ENCODE measurements at regions not wholly inside any gene's neighbourhood (a gene's known extent, or its start where the extent isn't known, plus 50 kb on each side); places are given as distances from the start of the nearest gene placed in this dataset.

DNA sequence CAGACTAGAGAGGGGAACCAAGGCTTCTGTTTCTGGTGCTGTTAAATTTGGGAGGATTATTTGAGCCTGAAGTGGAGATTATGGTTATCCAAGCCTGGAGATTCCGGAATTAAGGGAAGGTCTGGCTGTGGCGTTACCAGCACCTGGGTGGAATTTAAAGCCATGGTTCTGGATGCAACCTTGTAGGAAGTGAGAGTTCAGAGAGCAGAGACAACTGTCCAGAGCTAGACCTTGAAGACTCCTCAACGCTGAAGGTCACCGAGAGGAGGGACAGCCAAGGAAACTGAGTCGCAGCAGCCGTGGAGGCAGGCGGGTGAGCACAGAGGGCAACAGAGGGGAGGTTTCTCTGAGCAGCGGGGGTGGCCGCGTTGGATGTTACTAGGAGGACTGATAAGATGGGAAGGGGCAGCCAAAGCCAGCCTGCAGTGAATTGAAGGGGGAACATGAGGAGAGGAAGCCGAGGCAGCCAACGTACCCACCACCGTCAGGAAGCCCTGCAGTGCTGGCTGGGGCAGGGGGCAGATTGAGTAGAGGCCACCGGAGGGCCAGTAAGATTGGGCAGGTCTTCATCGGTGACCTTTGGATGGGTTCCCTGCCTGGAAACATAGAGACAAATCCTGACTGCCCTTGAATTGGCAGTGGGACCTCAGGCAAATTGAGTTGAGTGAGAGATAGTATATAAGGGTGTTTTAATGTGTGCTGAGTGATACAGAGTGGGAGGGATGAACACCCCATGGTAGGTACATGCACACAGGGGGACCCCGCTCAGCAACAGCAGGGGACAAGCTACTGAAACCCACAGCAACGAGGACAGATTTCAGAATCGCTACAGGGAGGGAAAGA, 90.3 kb downstream of the SNX5 start:
- intact Hi-C loops (cut with micrococcal nuclease), result no loop called here
- H3K36me3 Mint-ChIP-seq (ENCODE audit: low read depth), result no peaks in the 10 kb centered on the region
- peaks cover 32% of the 10 kb centered on the region for H3K4me1 Mint-ChIP-seq (ENCODE audit: low read depth)
- no peaks in the 10 kb centered on the region for H3K9me3 Mint-ChIP-seq
- H3K27ac Mint-ChIP-seq, result no peak overlapping the region
- no peak overlapping the region for H3K4me3 Mint-ChIP-seq
- peaks cover 48% of the 10 kb centered on the region for H3K27me3 Mint-ChIP-seq

DNA sequence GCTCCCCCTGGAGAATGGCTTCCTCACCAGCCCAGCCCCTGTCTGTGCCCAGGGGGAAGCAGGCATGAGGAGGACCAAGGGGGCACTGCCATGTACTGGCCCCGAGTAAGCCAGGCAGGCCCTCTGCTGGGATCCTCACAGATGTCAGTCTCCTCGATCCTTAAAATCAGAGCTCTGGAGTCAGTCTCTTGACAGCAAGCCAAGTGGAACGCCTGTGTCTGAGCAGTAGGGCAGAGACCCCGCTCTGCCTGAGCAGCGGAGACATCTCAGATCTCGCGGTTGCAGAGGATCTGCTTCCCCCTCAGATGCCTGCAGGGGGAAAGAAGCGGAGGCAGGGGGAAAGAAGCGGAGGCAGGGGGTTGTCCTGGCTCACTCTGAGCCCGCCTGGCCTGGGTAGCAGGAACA, 92.6 kb downstream of the SNX5 start:
- H3K9me3 Mint-ChIP-seq, result no peaks in the 10 kb centered on the region
- peaks cover 42% of the 10 kb centered on the region for H3K27me3 Mint-ChIP-seq
- no peak overlapping the region for H3K27ac Mint-ChIP-seq
- peaks cover 38% of the 10 kb centered on the region for H3K4me1 Mint-ChIP-seq (ENCODE audit: low read depth)
- no peaks in the 10 kb centered on the region for H3K36me3 Mint-ChIP-seq (ENCODE audit: low read depth)
- H3K4me3 Mint-ChIP-seq, result no peak overlapping the region
- intact Hi-C loops (cut with micrococcal nuclease), result no loop called here

DNA sequence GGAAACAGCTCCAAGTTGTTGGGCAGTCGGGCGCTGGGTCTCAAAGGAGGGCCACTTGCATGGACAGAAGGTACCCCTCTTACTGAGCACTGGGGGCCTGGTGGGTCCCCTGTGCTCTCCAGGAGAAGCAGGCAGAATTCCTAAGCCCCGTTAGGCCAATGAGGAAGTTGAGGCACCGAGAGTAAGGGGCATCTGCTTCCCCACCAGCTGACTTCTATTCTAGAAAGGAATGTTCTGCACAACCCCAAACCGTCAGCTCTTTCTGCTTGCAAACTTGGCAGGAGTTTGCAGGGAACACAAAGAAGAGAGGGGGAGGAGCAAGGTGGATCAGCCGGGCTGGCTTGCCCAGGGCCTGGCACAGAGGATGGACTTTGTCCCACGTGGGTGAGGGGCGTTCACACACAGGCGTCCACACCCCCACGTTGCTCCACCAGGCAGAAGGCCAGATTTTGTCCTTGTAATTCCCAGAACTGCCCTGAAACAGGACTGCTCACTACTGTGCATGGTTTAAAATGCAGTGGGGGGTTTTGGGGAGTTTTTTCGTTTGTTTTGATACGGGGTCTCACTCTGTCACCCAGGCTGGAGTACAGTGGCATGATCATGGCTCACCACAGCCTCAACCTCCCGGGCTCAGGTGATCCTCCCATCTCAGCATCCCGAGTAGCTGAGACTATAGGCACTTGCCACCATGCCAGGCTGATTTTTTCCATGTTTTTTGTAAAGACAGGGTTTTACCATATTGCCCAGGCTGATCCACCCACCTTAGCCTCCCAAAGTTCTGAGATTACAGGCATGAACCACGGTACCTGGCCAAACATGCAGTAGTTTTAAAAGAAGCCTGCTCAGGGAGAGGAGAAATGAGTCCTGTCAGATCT, 93.3 kb downstream of the SNX5 start:
- H3K27ac Mint-ChIP-seq, result no peak overlapping the region
- H3K36me3 Mint-ChIP-seq (ENCODE audit: low read depth), result no peaks in the 10 kb centered on the region
- H3K9me3 Mint-ChIP-seq, result no peaks in the 10 kb centered on the region
- peaks cover 38% of the 10 kb centered on the region for H3K4me1 Mint-ChIP-seq (ENCODE audit: low read depth)
- H3K4me3 Mint-ChIP-seq, result no peak overlapping the region
- peaks cover 42% of the 10 kb centered on the region for H3K27me3 Mint-ChIP-seq
- intact Hi-C loops (cut with micrococcal nuclease), result no loop called here

DNA sequence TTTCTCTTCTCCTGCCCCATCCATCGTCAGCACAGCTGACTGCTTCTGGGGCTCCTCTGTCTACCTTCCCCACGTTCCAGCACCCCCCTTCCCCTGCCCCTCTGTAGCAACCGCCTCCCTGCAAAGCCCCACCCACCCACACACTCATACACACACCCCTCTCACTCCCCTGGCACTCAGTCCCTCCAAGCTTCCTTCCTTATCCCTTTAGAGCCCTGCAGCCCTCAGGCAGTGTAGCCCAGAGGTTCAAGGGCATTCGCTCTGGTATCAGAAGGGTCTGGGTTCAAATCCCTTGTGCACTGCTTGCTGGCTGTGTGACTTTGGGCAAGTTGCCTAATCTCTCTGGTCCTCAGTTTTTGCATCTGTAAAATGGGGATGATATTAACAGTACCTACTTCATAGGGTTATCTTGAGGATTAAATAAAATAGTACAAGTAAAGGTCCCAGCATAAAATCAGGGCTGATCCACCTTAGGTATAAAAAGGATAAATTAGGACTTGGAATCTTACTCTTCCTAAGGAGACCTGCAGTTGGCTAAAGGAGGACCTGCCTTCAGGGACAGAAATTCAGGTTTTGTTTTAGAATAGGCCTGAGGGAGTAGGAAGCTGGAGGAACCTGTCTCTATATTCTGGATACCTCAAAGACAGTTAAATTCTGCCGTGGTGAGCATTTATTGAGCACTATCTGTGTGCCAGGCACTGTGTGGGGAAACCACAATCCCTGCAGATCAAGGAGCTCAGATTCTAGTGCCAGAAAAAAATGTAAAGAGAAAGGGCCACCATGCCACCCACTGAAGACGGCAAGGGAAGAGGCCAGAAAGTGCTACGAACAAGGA, 94.1 kb downstream of the SNX5 start:
- H3K27ac Mint-ChIP-seq, result no peak overlapping the region
- H3K4me3 Mint-ChIP-seq, result peak overlapping the region; percentile 17
- peaks cover 38% of the 10 kb centered on the region for H3K4me1 Mint-ChIP-seq (ENCODE audit: low read depth)

DNA sequence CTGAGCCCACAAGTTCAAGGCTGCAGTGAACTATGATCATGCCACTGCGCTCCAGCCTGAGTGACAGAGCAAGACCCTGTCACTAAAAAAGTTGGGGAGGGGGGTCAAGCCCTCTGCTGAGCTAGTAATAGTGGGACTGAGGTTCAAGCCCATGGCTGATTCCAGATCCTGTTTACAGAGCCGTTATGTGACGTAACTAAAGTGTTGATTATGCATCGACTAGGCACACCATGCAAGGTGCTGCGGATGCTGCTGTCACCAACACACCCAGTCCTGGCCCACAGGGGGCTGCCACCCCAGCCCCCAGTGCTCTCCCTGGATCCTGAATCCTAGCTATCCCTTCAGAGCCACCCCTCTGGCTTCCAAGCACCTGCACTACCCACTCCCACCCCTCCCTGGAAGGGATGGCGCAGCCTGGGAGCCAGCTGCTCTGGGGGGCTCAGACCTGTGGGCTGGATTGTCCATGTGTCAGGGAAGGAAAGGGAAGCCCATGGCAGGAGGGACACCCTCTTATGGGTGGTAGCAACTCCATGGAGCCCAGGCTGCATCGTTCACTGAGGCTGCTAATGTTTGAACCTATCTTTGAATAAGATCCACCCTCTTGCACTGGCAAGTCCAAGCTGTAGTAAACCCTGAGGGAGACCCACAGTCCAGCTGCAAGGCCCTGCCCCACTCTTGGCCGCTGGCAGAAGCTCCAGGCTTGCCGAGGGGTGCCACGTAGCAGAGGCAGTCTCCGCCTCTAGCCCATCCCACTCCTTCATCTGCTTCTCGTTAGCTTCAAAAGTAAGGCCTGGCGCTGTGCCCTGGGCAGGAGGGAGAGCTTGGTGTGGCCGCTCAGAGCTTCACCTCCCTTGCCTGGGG, 95.0 kb downstream of the SNX5 start:
- no peaks in the 10 kb centered on the region for H3K9me3 Mint-ChIP-seq
- peaks cover 31% of the 10 kb centered on the region for H3K4me1 Mint-ChIP-seq (ENCODE audit: low read depth)
- H3K4me3 Mint-ChIP-seq, result peak overlapping the region; percentile 17
- intact Hi-C loops (cut with micrococcal nuclease), result no loop called here
- no peak overlapping the region for H3K27ac Mint-ChIP-seq
- H3K36me3 Mint-ChIP-seq (ENCODE audit: low read depth), result no peaks in the 10 kb centered on the region
- peaks cover 51% of the 10 kb centered on the region for H3K27me3 Mint-ChIP-seq

More for the DNA sequence above, 94.1 kb downstream of the SNX5 start:
- intact Hi-C loops (cut with micrococcal nuclease), result no loop called here
- Mint-ChIP-seq H3K27me3 (peaks cover 49% of the 10 kb centered on the region), H3K36me3 (ENCODE audit: low read depth) (no peaks in the 10 kb centered on the region), H3K9me3 (no peaks in the 10 kb centered on the region)

DNA sequence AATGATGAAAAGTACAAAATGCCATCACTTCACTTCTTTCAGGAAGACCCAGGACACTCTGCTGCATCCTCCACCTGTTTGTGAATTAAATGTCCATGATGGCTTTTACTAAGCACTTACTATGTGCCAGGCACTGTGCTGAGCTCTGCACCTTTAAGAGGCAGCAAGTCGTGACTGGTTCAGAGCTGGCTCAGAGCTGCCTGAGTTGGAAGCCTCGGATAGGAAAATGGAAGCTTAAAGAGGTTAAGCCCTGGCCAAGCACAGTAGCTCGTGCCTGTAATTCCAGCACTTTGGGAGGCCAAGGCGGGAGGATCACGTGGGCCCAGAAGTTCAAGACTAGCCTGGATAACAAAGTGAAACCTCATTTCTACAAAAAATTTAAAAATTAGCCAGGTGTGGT, 95.6 kb downstream of the SNX5 start:
- no peak overlapping the region for H3K27ac Mint-ChIP-seq
- no peak overlapping the region for H3K4me3 Mint-ChIP-seq
- peaks cover 46% of the 10 kb centered on the region for H3K27me3 Mint-ChIP-seq
- no peaks in the 10 kb centered on the region for H3K36me3 Mint-ChIP-seq (ENCODE audit: low read depth)
- peaks cover 25% of the 10 kb centered on the region for H3K4me1 Mint-ChIP-seq (ENCODE audit: low read depth)
- intact Hi-C loops (cut with micrococcal nuclease), result no loop called here
- H3K9me3 Mint-ChIP-seq, result no peaks in the 10 kb centered on the region

DNA sequence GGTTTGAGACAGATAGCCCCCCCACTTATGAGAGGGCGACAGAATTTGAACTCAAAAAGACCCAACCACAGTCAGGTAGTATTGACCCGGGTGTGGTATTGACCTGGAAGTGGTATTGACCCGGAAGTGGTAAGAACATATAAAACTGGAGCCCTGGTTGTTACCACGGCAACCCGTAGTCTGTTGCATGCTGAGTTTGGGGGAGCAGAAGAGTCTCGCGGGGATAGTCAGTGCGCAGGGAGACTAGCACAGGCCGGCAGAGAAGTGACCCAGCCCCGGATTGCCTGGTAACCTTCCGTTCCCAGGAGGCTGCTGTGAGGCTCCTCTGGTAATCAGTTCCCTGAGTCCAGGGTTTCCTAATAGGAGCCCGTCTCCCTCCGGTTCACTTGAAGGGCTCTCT, 96.2 kb downstream of the SNX5 start:
- H3K36me3 Mint-ChIP-seq (ENCODE audit: low read depth), result no peaks in the 10 kb centered on the region
- peaks cover 41% of the 10 kb centered on the region for H3K27me3 Mint-ChIP-seq
- intact Hi-C loops (cut with micrococcal nuclease), result no loop called here
- no peaks in the 10 kb centered on the region for H3K9me3 Mint-ChIP-seq
- no peak overlapping the region for H3K27ac Mint-ChIP-seq
- H3K4me1 Mint-ChIP-seq (ENCODE audit: low read depth), result peaks cover 25% of the 10 kb centered on the region
- H3K4me3 Mint-ChIP-seq, result no peak overlapping the region

DNA sequence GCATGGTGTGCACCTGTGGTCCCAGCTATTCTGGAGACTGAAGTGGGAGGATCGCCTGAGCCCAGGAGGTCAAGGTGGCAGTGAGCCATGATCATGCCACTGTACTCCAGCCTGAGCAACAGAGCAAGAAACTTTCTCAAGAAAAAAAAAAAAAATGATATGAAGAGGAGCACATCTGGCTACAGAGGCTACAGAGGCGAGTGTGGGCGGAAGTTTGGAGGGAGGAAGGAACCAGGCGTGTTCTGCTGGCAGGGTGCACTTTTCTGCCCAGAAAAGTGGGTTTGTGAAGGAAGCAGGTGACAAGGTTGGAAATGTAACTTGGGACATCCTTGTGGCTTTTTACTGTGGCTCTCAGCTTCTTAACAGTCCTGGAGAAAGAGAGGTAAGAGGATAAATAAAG, 96.7 kb downstream of the SNX5 start:
- Mint-ChIP-seq H3K27me3 (peaks cover 35% of the 10 kb centered on the region), H3K36me3 (ENCODE audit: low read depth) (no peaks in the 10 kb centered on the region), H3K9me3 (no peaks in the 10 kb centered on the region), H3K4me1 (ENCODE audit: low read depth) (peaks cover 25% of the 10 kb centered on the region), H3K4me3 (no peak overlapping the region), H3K27ac (no peak overlapping the region)
- intact Hi-C loops (cut with micrococcal nuclease), result no loop called here

DNA sequence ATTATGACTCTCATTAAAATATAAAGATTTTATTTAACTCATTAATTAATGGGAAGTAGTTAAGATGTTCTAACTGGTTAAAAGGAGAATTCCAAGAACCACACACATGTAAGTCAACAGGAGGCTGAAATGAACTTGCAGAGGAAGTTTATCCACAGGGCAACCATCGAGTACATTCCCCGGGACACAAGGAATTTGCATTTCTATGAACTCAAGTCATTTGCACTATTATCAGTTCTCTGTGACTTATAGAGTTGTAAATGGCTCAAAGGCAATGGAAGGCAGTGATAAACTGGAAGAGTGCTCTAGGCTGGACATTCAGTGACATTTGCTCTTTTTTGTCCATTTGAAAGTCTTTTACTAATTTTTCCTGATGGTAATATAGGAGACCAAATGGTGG, 97.4 kb downstream of the SNX5 start:
- intact Hi-C loops (cut with micrococcal nuclease), result no loop called here
- Mint-ChIP-seq H3K27ac (no peak overlapping the region), H3K4me3 (no peak overlapping the region), H3K27me3 (peaks cover 34% of the 10 kb centered on the region), H3K9me3 (no peaks in the 10 kb centered on the region), H3K36me3 (ENCODE audit: low read depth) (no peaks in the 10 kb centered on the region), H3K4me1 (ENCODE audit: low read depth) (peaks cover 18% of the 10 kb centered on the region)

DNA sequence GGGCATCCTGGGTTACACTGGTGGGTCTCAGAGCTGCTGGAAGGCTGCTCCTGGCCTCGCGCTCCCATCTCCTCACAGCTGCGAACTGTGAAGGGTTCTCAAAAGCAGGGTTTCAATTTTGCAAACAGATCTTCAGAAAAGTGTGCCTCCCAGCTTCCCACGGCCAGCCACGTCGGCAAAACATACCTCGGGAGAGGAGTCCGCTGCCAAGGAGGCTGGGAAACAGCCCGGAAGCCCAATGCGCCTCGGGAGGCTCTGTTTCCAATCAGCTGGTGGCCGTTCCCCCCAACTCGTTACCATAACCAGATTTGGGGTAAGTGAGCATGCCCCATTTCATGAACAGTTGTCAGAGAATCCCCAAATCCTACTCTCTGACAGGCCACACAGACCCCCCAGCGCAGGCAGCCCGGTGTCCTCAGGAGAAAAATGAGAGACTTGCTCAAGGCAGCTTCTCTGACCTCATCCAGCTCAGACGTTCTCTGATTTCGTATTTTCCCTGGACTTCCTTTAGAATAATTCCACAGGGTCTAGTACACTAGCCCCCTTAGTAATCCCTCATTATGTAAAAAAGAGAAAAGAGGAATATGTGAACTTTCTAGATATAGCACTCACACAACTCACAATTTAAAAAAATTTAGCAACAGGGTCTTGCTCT, 98.4 kb downstream of the SNX5 start:
- Mint-ChIP-seq H3K9me3 (no peaks in the 10 kb centered on the region), H3K4me3 (no peak overlapping the region), H3K4me1 (ENCODE audit: low read depth) (peaks cover 15% of the 10 kb centered on the region), H3K27ac (no peak overlapping the region), H3K36me3 (ENCODE audit: low read depth) (no peaks in the 10 kb centered on the region), H3K27me3 (peaks cover 32% of the 10 kb centered on the region)
- intact Hi-C loops (cut with micrococcal nuclease), result no loop called here

DNA sequence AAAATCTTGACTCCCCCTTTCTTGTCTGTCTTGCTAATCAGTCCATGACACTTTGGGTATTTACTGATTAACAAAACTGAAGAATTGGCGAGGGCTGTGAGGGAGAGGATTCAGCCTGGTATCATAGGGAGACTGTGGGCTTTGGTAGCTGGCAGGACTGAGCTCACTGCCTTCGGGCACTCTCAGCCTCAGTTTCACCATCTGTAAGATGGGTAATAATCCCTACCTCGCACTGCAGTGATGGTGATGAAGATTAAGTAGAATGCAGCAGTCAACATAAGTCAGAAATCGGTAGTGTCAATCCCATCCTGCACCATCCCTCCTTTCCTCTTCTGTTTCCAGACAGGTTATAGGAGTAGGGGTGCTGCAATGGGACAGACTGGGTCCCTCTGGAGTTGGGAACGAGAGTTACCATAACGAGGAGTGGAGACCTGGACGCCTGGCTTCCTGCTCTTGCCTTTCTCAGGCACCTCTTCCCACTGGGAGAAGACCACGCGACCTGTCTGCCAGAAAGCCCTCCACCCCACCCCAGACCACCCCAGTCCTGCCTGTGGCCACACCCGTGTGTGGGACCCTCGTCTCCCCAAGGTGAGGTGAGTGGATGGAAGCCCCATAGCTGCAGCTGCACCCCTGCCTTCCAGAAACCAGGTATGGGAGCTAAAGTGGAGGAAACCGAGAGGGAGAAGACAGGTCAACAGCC, 99.1 kb downstream of the SNX5 start:
- intact Hi-C loops (cut with micrococcal nuclease), result no loop called here
- H3K36me3 Mint-ChIP-seq (ENCODE audit: low read depth), result no peaks in the 10 kb centered on the region
- H3K27ac Mint-ChIP-seq, result no peak overlapping the region
- peaks cover 32% of the 10 kb centered on the region for H3K27me3 Mint-ChIP-seq
- H3K4me1 Mint-ChIP-seq (ENCODE audit: low read depth), result peaks cover 13% of the 10 kb centered on the region
- H3K9me3 Mint-ChIP-seq, result no peaks in the 10 kb centered on the region
- H3K4me3 Mint-ChIP-seq, result no peak overlapping the region

DNA sequence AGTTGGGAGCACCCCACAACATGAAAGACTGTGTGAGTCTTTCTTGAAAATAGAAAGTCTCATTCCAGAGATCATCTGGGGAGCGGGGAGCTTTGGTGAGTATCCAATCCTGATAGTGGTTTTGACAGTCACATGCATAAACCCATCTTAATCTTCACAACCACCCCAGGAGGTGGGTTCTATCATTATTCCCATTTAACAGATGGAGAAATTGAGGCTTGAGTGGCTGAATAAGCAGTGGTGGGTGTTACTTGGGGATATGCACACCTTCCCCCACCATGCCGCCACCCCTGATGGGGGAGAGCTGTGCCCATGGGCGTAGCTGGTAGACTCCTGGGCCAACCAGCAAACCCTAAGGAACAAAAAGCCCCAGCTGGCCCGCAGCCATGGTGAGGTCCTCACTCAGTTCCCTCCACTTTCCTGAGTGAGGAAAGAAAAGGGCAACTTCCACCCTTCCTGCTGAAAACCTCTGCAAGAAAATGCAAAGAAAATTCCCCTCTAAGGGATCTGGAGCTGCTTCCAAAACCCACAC, 99.8 kb downstream of the SNX5 start:
- no peaks in the 10 kb centered on the region for H3K9me3 Mint-ChIP-seq
- H3K27me3 Mint-ChIP-seq, result peaks cover 28% of the 10 kb centered on the region
- peaks cover 7% of the 10 kb centered on the region for H3K4me1 Mint-ChIP-seq (ENCODE audit: low read depth)
- no peaks in the 10 kb centered on the region for H3K36me3 Mint-ChIP-seq (ENCODE audit: low read depth)
- H3K27ac Mint-ChIP-seq, result no peak overlapping the region
- no peak overlapping the region for H3K4me3 Mint-ChIP-seq
- intact Hi-C loops (cut with micrococcal nuclease), result no loop called here

Data from dendritic cell treated with granulocyte-macrophage colony-stimulating factor and Interleukin-4, amounts not matched to agents 40 ng/mL and 50 ng/mL, for 4 days (primary cell).